Breast epithelium (tissue), 4 donors: ENCODE measurements at regions not wholly inside any gene's neighbourhood (a gene's known extent, or its start where the extent isn't known, plus 50 kb on each side); places are given as distances from the start of the nearest gene placed in this dataset.

Experiments
- DNase-seq, 2 donors: peaks; one replicate each; pipeline ENCODE4 v3.0.0-alpha.2; 2019; ENCODE audit warnings: low spot score in 2 of 2
- H3K27ac ChIP-seq, 2 donors: fragments of 200-600 bp; sonication (generic) in 1 of 2; one replicate each; pipeline ENCODE4 v1.5.1; 2016 to 2019; ENCODE audit warnings: mild to moderate bottlenecking in 1 of 2
- H3K27me3 ChIP-seq, 2 donors: fragments of 200-600 bp; sonication (generic) in 1 of 2; one replicate each; pipeline versions ENCODE4 v1.5.1 to v1.6.0; 2017 to 2019; ENCODE audit warnings: control low read depth in 1 of 2, mild to moderate bottlenecking in 1 of 2
- H3K36me3 ChIP-seq: fragments of 200-600 bp; one replicate; pipeline ENCODE4 v1.5.1; 2019
- H3K4me1 ChIP-seq, 2 donors: fragments of 200-600 bp; sonication (generic); one replicate each; pipeline ENCODE4 v1.5.1; 2016 to 2019; ENCODE audit warnings: control low read depth in 1 of 2
- H3K4me3 ChIP-seq, 3 donors: fragments of 200-600 bp; sonication (generic); 1 replicate in 2 of 3; 2 replicates in 1 of 3; pipeline ENCODE4 v1.5.1; 2016 to 2019; ENCODE audit warnings: mild to moderate bottlenecking in 3 of 3, moderate library complexity in 2 of 3
- H3K9me3 ChIP-seq, 2 donors: fragments of 200-600 bp; sonication (generic) in 1 of 2; one replicate each; pipeline ENCODE4 v1.5.1; 2016 to 2019; ENCODE audit warnings: control low read depth in 1 of 2
- POLR2A ChIP-seq: fragments of 450-650 bp; IDR thresholded peaks from one replicate; pipeline ENCODE4 v1.6.1; 2016; ENCODE audit warnings: antibody characterized with exemption, mild to moderate bottlenecking, moderate library complexity
- POLR2AphosphoS5 ChIP-seq, 3 donors: sonication (generic); formaldehyde crosslinking; IDR thresholded peaks; one replicate each; pipeline ENCODE4 v1.6.1; 2017; ENCODE audit warnings: antibody characterized with exemption in 3 of 3
- intact Hi-C: fragments of 100-400 bp; cut with DNase I; formaldehyde crosslinking; loops from one replicate; pipeline ENCODE4 v1.15.1; 2023; ENCODE audit warnings: low total_unique reads
- TF ChIP-seq, protein P1 (sequence below), 3 donors: fragments of 450-650 bp; IDR thresholded peaks; one replicate each; pipeline ENCODE4 v1.5.1; 2016 to 2017; ENCODE audit warnings: antibody characterized with exemption in 3 of 3, mild to moderate bottlenecking in 3 of 3, moderate library complexity in 3 of 3

DNA sequence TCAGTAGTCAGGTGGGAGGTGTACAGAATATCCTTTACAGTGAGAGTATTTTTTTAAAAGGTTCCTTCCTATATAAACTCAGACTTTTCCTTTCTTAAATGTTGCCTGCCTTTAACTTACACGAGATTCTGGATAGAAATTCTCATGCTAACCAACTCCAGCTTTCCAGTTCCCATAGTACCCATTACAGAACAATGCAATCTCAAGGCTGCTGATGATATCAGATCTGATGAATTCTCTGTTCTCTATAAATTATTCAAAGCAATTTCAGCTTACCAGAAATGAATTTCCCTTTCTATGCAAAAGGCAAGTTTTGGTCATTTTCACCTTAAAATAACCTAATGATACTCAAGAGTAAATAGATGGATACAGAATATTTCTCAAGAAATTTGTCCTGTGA lies 90.3 kb downstream of the NUDT12 start:
- DNase-seq, result no peak
- H3K27me3 ChIP-seq, result no peaks in the 10 kb centered on the region
- H3K27ac ChIP-seq, result no peak overlapping the region
- intact Hi-C loops, result no loop called here
- no peaks in the 10 kb centered on the region for H3K36me3 ChIP-seq
- H3K4me3 ChIP-seq, result no peak overlapping the region
- TF ChIP-seq POLR2A (no peak), POLR2AphosphoS5 (IDR thresholded peaks at IDR 0.05) (no peak)
- TF ChIP-seq, protein P1, sequence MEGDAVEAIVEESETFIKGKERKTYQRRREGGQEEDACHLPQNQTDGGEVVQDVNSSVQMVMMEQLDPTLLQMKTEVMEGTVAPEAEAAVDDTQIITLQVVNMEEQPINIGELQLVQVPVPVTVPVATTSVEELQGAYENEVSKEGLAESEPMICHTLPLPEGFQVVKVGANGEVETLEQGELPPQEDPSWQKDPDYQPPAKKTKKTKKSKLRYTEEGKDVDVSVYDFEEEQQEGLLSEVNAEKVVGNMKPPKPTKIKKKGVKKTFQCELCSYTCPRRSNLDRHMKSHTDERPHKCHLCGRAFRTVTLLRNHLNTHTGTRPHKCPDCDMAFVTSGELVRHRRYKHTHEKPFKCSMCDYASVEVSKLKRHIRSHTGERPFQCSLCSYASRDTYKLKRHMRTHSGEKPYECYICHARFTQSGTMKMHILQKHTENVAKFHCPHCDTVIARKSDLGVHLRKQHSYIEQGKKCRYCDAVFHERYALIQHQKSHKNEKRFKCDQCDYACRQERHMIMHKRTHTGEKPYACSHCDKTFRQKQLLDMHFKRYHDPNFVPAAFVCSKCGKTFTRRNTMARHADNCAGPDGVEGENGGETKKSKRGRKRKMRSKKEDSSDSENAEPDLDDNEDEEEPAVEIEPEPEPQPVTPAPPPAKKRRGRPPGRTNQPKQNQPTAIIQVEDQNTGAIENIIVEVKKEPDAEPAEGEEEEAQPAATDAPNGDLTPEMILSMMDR (IDR thresholded peaks at IDR 0.05), result no peak
- no peaks in the 10 kb centered on the region for H3K9me3 ChIP-seq
- H3K4me1 ChIP-seq, result no peaks in the 10 kb centered on the region

DNA sequence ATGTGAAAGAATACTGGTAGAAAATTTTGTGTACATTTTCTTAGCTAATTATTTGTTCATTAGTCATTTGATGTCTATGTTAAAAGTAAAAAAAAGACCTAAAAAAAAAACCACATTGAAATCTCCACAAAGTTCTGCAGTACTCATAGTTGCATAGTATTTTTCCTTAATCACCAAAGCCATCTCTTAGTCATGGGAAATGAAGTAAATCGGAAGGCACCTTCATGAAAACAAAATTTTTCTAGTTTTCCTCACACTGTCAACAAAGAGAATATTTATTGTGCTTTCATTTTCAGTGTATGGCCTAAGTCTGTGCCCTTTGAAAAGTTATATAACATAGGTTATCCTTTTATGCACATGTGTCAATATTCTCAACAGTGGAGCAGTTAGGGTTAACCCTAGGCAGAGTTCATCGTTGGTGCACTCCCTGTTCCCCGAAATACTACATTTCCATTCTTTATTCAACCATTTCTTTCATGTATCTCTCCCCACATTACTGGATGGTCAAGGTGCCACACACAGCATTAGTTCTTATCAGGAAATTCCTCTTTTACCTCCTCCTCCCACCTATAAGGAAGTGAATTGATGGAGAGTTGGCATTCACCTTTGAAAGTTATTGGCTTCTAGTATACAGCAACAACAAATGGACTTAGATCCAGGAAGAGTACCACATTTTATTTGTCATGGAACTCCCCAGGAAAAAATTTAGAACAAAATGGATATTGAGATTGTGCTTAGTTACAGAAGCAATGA lies 93.1 kb downstream of the NUDT12 start:
- DNase-seq, result no peak
- intact Hi-C loops, result no loop called here
- H3K4me1 ChIP-seq, result no peaks in the 10 kb centered on the region
- no peaks in the 10 kb centered on the region for H3K36me3 ChIP-seq
- TF ChIP-seq POLR2A, result no peak
- TF ChIP-seq, protein P1 (IDR thresholded peaks at IDR 0.05), result no peak
- no peak for TF ChIP-seq POLR2AphosphoS5 (IDR thresholded peaks at IDR 0.05)
- no peaks in the 10 kb centered on the region for H3K27me3 ChIP-seq
- no peak overlapping the region for H3K4me3 ChIP-seq
- H3K27ac ChIP-seq, result no peak overlapping the region
- no peaks in the 10 kb centered on the region for H3K9me3 ChIP-seq

DNA sequence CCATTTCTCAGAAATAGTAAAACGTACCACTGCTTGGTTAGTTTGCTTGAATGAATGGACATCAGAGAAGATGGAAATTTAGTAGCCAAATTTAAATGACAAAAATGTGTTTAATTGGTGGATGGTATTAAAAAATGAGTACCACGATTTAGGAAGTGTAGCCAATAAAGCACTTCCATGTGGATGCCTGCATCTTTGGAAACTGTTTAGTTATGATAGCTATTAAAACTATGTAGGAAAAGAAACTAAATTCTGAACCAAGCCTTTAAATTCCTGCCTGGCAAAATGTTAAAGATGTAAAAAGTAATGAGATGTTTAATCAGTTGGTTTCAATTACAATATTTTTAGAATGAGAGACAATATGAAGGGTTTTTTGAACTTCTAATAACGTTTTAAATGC lies 94.8 kb downstream of the NUDT12 start:
- intact Hi-C loops, result no loop called here

DNA sequence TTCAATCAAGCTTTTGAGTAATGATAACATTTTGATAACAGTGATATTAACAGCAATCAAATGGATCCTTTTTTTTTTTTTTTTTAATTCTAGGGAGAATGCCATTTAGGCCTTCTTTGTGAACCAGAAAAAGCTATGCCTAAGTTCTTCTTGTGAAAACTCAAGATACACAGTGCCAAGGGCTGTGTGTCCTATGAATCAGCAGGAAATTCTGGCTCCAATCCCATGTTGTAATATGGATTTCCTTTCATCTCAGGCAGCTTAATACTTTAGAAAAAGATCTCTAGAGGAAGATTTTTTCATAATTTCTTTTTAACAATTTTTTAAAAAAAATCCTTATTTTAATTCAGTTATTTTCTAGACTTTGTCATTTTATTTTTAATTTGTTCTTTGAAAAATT lies 96.1 kb downstream of the NUDT12 start:
- TF ChIP-seq POLR2A (no peak), POLR2AphosphoS5 (IDR thresholded peaks at IDR 0.05) (no peak)
- TF ChIP-seq, protein P1 (IDR thresholded peaks at IDR 0.05), result no peak
- Histone ChIP-seq H3K9me3 (no peaks in the 10 kb centered on the region), H3K4me3 (no peak overlapping the region), H3K27ac (no peak overlapping the region), H3K36me3 (no peaks in the 10 kb centered on the region), H3K4me1 (no peaks in the 10 kb centered on the region), H3K27me3 (no peaks in the 10 kb centered on the region)
- intact Hi-C loops, result no loop called here
- no peak for DNase-seq

More for the DNA sequence above, 94.8 kb downstream of the NUDT12 start:
- no peaks in the 10 kb centered on the region for H3K9me3 ChIP-seq
- TF ChIP-seq POLR2AphosphoS5 (IDR thresholded peaks at IDR 0.05) (no peak), POLR2A (no peak)
- TF ChIP-seq, protein P1 (IDR thresholded peaks at IDR 0.05), result no peak
- H3K4me1 ChIP-seq, result no peaks in the 10 kb centered on the region
- H3K27ac ChIP-seq, result no peak overlapping the region
- H3K27me3 ChIP-seq, result no peaks in the 10 kb centered on the region
- DNase-seq, result no peak
- no peak overlapping the region for H3K4me3 ChIP-seq
- H3K36me3 ChIP-seq, result no peaks in the 10 kb centered on the region

DNA sequence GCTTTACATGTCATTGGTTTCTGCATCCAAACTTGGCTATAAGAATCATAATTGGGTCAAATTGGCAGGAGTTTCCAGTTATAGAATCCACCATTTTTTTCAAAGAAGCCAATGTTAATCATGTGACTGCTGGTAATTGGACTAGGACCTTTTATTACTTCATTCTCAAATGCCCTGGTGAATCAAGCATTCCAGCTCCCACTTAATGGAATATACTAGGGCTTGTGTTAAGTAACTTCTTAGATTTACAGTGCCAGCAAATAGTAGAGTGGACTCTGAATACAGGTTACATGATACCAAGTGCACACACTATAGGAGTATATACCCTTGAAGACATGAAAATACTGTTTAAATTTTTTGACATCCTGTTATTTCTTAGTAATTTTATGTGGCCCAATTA lies 96.7 kb downstream of the NUDT12 start:
- no peak overlapping the region for H3K27ac ChIP-seq
- H3K27me3 ChIP-seq, result no peaks in the 10 kb centered on the region
- intact Hi-C loops, result no loop called here
- TF ChIP-seq POLR2AphosphoS5 (IDR thresholded peaks at IDR 0.05), result no peak
- TF ChIP-seq, protein P1 (IDR thresholded peaks at IDR 0.05), result no peak
- no peak for TF ChIP-seq POLR2A
- no peak for DNase-seq
- H3K36me3 ChIP-seq, result no peaks in the 10 kb centered on the region
- no peak overlapping the region for H3K4me3 ChIP-seq
- H3K9me3 ChIP-seq, result no peaks in the 10 kb centered on the region
- H3K4me1 ChIP-seq, result no peaks in the 10 kb centered on the region
